GM12878 (cell line): ENCODE measurements at regions not wholly inside any gene's neighbourhood (a gene's known extent, or its start where the extent isn't known, plus 50 kb on each side); places are given as distances from the start of the nearest gene placed in this dataset.

Experiments
- ATF3 ChIP-seq: IDR thresholded peaks from 2 replicates; pipeline ENCODE4 v1.6.1; 2011; ENCODE audit warnings: low read depth, mild to moderate bottlenecking, low read length, moderate library complexity, borderline replicate concordance; ENCODE audit errors: extremely low read depth
- EZH2 ChIP-seq: IDR thresholded peaks from 2 replicates; pipeline ENCODE4 v1.6.1; 2012; ENCODE audit warnings: low read depth, mild to moderate bottlenecking, control low read depth, inconsistent platforms, low read length, borderline replicate concordance; ENCODE audit not compliant: control insufficient read depth
- GABPA ChIP-seq: IDR thresholded peaks from 2 replicates; pipeline ENCODE4 v1.6.1; 2014; ENCODE audit warnings: antibody characterized with exemption, low read depth, mild to moderate bottlenecking, inconsistent platforms
- HDAC2 ChIP-seq: fragments of 200-600 bp; sonication (generic); IDR thresholded peaks from 2 replicates; pipeline ENCODE4 v1.6.1; 2017
- JUND ChIP-seq: IDR thresholded peaks from 2 replicates; pipeline ENCODE4 v1.6.1; 2012; ENCODE audit warnings: low read depth, mild to moderate bottlenecking, low read length, improper control_type of control experiment, moderate library complexity
- MTA3 ChIP-seq: IDR thresholded peaks from 2 replicates; pipeline ENCODE4 v1.6.1; 2012; ENCODE audit warnings: low read length, inconsistent platforms, borderline replicate concordance
- NFIC ChIP-seq: IDR thresholded peaks from 2 replicates; pipeline ENCODE4 v1.6.1; 2012; ENCODE audit warnings: low read depth, mild to moderate bottlenecking, inconsistent platforms, low read length, moderate library complexity
- SIN3A ChIP-seq: IDR thresholded peaks from 2 replicates; pipeline ENCODE4 v1.6.1; 2012; ENCODE audit warnings: low read depth, low read length, improper control_type of control experiment
- SRF ChIP-seq, 2 experiments: IDR thresholded peaks; 2 replicates each; pipeline ENCODE4 v1.6.1; 2011; ENCODE audit warnings: low read depth in 2 of 2, low read length in 2 of 2, mild to moderate bottlenecking in 1 of 2, moderate library complexity in 1 of 2
- TAF1 ChIP-seq: IDR thresholded peaks from 2 replicates; pipeline ENCODE4 v1.6.1; 2011; ENCODE audit warnings: mild to moderate bottlenecking, low read depth, low read length, borderline replicate concordance
- TF ChIP-seq, protein P1 (sequence below), 3 experiments: IDR thresholded peaks in 2 of 3; conservative IDR thresholded peaks in 1 of 3; 2 replicates each; pipeline ENCODE4 v1.5.1; 2011; ENCODE audit warnings: low read depth in 3 of 3, low read length in 3 of 3, mild to moderate bottlenecking in 3 of 3, control low read depth in 2 of 3, moderate library complexity in 2 of 3, inconsistent platforms in 1 of 3, mixed read lengths in 1 of 3; ENCODE audit not compliant: control insufficient read depth in 2 of 3, insufficient read depth in 1 of 3; ENCODE audit errors: extremely low read depth in 1 of 3

DNA sequence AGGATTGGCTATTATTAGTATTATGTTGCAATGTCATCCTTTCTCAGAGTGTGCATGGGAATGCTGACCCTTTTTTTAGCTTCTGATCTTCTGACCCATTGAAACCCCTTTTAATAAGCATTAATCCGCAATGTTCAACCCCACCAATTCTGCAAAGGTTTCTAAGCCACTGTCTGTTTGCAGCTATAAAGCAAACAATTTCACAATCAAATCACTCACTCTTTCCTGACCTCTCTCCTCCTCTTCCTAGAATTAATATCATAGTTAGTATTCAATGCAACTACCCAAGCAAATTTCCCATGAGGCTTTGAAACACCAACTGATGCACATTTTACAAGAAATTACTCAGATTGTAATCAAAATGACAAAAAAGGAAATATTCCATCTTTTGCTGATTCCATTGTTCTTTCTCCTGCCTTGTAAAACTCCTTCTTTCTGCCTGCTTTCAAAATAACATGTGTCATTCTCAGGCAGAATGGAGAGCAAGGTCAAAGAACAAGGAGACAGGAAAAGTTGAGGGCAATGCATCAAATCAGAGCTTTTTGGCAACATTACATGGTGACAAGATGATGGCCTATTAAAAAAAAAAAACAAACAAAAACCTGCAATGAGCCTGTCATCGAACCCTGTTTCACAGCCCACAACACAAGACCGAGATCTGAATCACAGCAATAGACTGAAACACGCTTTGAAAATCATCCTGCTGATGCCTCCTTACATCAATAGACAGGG is 253.2 kb upstream of the AR start:
- TF ChIP-seq NFIC (no peak), EZH2 (no peak), HDAC2 (no peak), SIN3A (no peak), MTA3 (no peak), TAF1 (no peak), GABPA (no peak), JUND (no peak), SRF (IDR thresholded peaks at IDR 0.05; ENCODE audit: low read depth in 2 of 2, low read length in 2 of 2) (no peak), ATF3 (no peak)
- TF ChIP-seq, protein P1, sequence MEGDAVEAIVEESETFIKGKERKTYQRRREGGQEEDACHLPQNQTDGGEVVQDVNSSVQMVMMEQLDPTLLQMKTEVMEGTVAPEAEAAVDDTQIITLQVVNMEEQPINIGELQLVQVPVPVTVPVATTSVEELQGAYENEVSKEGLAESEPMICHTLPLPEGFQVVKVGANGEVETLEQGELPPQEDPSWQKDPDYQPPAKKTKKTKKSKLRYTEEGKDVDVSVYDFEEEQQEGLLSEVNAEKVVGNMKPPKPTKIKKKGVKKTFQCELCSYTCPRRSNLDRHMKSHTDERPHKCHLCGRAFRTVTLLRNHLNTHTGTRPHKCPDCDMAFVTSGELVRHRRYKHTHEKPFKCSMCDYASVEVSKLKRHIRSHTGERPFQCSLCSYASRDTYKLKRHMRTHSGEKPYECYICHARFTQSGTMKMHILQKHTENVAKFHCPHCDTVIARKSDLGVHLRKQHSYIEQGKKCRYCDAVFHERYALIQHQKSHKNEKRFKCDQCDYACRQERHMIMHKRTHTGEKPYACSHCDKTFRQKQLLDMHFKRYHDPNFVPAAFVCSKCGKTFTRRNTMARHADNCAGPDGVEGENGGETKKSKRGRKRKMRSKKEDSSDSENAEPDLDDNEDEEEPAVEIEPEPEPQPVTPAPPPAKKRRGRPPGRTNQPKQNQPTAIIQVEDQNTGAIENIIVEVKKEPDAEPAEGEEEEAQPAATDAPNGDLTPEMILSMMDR (IDR thresholded peaks at IDR 0.05 in 2 of 3, conservative IDR thresholded peaks at IDR 0.05 in 1 of 3; ENCODE audit: control insufficient read depth in 2 of 3, extremely low read depth in 1 of 3, insufficient read depth in 1 of 3, low read depth in 3 of 3, low read length in 3 of 3): no peak
